GM12878 (cell line): ENCODE measurements at regions not wholly inside any gene's neighbourhood (a gene's known extent, or its start where the extent isn't known, plus 50 kb on each side); places are given as distances from the start of the nearest gene placed in this dataset.

Experiments
- ATAC-seq: fragments of 200-7000 bp; cut with Tn5 transposase; 3 replicates; pipeline ENCODE4 v1.9.1; 2020; ENCODE audit warnings: mild to moderate bottlenecking, moderate library complexity
- BruUV-seq: library from RNA; stranded (reverse); fragments of 400-500 nt; replicated peaks from 2 replicates; lab custom pipeline; 2021; lab: Mats Ljungman, UMichigan
- CTCF ChIA-PET: fragments of 300-600 bp; sonication (Branson Sonifier 250); formaldehyde crosslinking; extraction: SDS; loops from one replicate; lab custom pipeline; 2021; ENCODE audit warnings: inconsistent platforms; lab: Yijun Ruan, JAX
- POLR2A ChIA-PET: fragments of 350-600 bp; formaldehyde crosslinking; extraction: SDS; loops from one replicate; lab custom pipeline; 2021; ENCODE audit warnings: inconsistent platforms; lab: Charles Lee
- RAD21 ChIA-PET: fragments of 300-600 bp; sonication (Branson Sonifier 250); formaldehyde crosslinking; loops from one replicate; lab custom pipeline; 2023; ENCODE audit warnings: antibody characterized with exemption; ENCODE audit not compliant: unreplicated experiment; lab: Charles Lee
- SMC1A ChIA-PET: fragments of 300-600 bp; sonication (Branson Sonifier 250); formaldehyde crosslinking; loops from one replicate; lab custom pipeline; 2023; ENCODE audit not compliant: unreplicated experiment, uncharacterized antibody; lab: Charles Lee
- DNase-seq: peaks from one replicate; pipeline ENCODE4 v3.0.0-alpha.2; 2011; ENCODE audit warnings: low read depth, low spot score
- FAIRE-seq: peaks from 3 replicates; lab custom pipeline; 2011; peaks lifted over from hg19 to GRCh38; lab: Jason Lieb, UNC
- H2AFZ ChIP-seq: 2 replicates; pipeline ENCODE4 v1.6.0; 2011; ENCODE audit warnings: low read depth, low read length, control low read depth; ENCODE audit not compliant: control insufficient read depth
- H3K27ac ChIP-seq: 2 replicates; pipeline ENCODE4 v1.5.1; 2011; ENCODE audit warnings: control low read depth; ENCODE audit not compliant: control insufficient read depth, insufficient read depth
- H3K27me3 ChIP-seq, 2 experiments: replicated peaks in 1 of 2; 2 replicates each; pipeline versions ENCODE4 v1.6.0 to v1.6.1; 2011; ENCODE audit warnings: low read length in 1 of 2; ENCODE audit not compliant: control insufficient read depth in 2 of 2, insufficient read depth in 2 of 2
- H3K36me3 ChIP-seq, 2 experiments: 2 replicates each; pipeline ENCODE4 v1.5.1; 2011; ENCODE audit warnings: low read length in 1 of 2; ENCODE audit not compliant: control insufficient read depth in 2 of 2, insufficient read depth in 2 of 2
- H3K4me1 ChIP-seq: 2 replicates; pipeline ENCODE4 v1.6.1; 2011; ENCODE audit warnings: mild to moderate bottlenecking, low read length, moderate library complexity, mixed read lengths; ENCODE audit not compliant: control insufficient read depth, insufficient read depth
- H3K4me2 ChIP-seq: 2 replicates; pipeline ENCODE4 v1.6.0; 2011; ENCODE audit warnings: control low read depth; ENCODE audit not compliant: control insufficient read depth, insufficient read depth
- H3K4me3 ChIP-seq: fragments of 200-600 bp; sonication (generic); 2 replicates; pipeline ENCODE4 v1.5.1; 2016
- H3K79me2 ChIP-seq: 2 replicates; pipeline ENCODE4 v1.6.0; 2011; ENCODE audit warnings: low read length; ENCODE audit not compliant: control insufficient read depth, insufficient read depth
- H3K9ac ChIP-seq: 2 replicates; pipeline ENCODE4 v1.8.0; 2011; ENCODE audit warnings: low read length, control low read depth, mixed read lengths; ENCODE audit not compliant: control insufficient read depth, insufficient read depth
- H3K9me3 ChIP-seq: replicated peaks from 3 replicates; pipeline ENCODE4 v1.5.1; 2011; ENCODE audit warnings: mild to moderate bottlenecking, low read length; ENCODE audit not compliant: control insufficient read depth, insufficient read depth
- H4K20me1 ChIP-seq: 2 replicates; pipeline ENCODE4 v1.6.0; 2011; ENCODE audit not compliant: control insufficient read depth, insufficient read depth
- MTA2 ChIP-seq: fragments of 450-650 bp; IDR thresholded peaks from 2 replicates; pipeline ENCODE4 v1.6.1; 2016; ENCODE audit warnings: low read depth, mild to moderate bottlenecking, moderate library complexity
- POLR2AphosphoS5 ChIP-seq: IDR thresholded peaks from 2 replicates; pipeline ENCODE4 v1.6.1; 2011; ENCODE audit warnings: mild to moderate bottlenecking, low read length, inconsistent platforms
- RBBP5 ChIP-seq: fragments of 200-600 bp; sonication (generic); conservative IDR thresholded peaks from 2 replicates; pipeline ENCODE4 v1.6.1; 2016
- TAF1 ChIP-seq: IDR thresholded peaks from 2 replicates; pipeline ENCODE4 v1.6.1; 2011; ENCODE audit warnings: mild to moderate bottlenecking, low read depth, low read length, borderline replicate concordance
- TARDBP ChIP-seq: IDR thresholded peaks from 2 replicates; pipeline ENCODE4 v1.6.1; 2016; ENCODE audit warnings: borderline replicate concordance
- WGBS: methylation state at CpG from one replicate; pipeline ENCODE4 v1.1.6; 2016; ENCODE audit warnings: low lambda C conversion rate; ENCODE audit not compliant: insufficient replicate concordance, insufficient coverage; ENCODE audit errors: missing lambda C conversion rate; 5-methylcytosine and 5-hydroxymethylcytosine counted together
- in situ Hi-C: fragments of 300-500 bp; cut with MboI; formaldehyde crosslinking; loops from 9 replicates; pipeline ENCODE4 v1.14.3; 2018; ENCODE audit warnings: mixed read lengths
- intact Hi-C: fragments of 100-400 bp; cut with micrococcal nuclease; formaldehyde crosslinking; loops from one replicate; pipeline ENCODE4 v1.14.2; 2022; ENCODE audit not compliant: unreplicated experiment
- TF ChIP-seq, protein P1 (sequence below): fragments of 450-650 bp; IDR thresholded peaks from 2 replicates; pipeline ENCODE4 v1.6.1; 2014; ENCODE audit warnings: mild to moderate bottlenecking

DNA sequence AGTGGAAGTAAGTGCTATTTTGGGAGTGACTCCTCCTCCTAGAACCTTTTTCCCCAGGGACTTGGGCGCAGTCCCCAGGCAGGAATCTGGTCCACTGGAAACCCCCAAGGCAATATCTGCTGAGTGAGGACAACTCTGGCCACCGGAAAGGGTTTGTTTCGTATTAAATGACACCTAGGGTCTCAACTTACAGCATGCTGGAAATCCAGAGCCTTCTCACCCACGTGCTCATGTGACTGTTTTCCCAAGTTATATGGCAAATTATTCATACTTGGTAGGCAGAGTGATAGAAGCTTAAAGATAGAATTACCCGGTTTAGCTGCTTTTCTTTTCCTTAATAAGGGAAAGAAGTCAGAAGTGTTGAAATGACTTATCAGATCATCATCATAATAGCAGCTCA, 436.9 kb upstream of the SPRED2 start:
- no peaks in the 10 kb centered on the region for H4K20me1 ChIP-seq
- 22% methylated on average over 5 of the region's 5 CpGs for WGBS
- H3K4me2 ChIP-seq: no peak overlapping the region
- no peak overlapping the region for H3K9ac ChIP-seq
- intact Hi-C loops: no loop called here
- ChIA-PET SMC1A (no interaction called here), CTCF (no interaction called here), POLR2A (no interaction called here), RAD21 (no interaction called here)
- no peaks in the 10 kb centered on the region for H3K36me3 ChIP-seq
- ATAC-seq (no peak), DNase-seq (no peak), FAIRE-seq (no peak)
- H3K4me3 ChIP-seq: no peak overlapping the region
- no peaks in the 10 kb centered on the region for H3K9me3 ChIP-seq
- no peaks in the 10 kb centered on the region for H3K79me2 ChIP-seq
- H3K27me3 ChIP-seq: peaks cover 0 to 3% of the 10 kb centered on the region in 2 experiments; a peak in 2 of 4 replicates
- TF ChIP-seq POLR2AphosphoS5: no peak
- TF ChIP-seq TAF1: no peak
- no peak for TF ChIP-seq TARDBP
- H3K27ac ChIP-seq: no peak overlapping the region
- no TSS peak for BruUV-seq
- H2AFZ ChIP-seq: no peak overlapping the region
- in situ Hi-C loops: no loop called here
- no peaks in the 10 kb centered on the region for H3K4me1 ChIP-seq

GRCh38 chr2:65868177-65868576, 435.8 kb upstream of the SPRED2 start:
- RAD21 ChIA-PET: no interaction called here
- no peaks in the 10 kb centered on the region for H3K4me1 ChIP-seq
- TF ChIP-seq MTA2 (no peak), RBBP5 (no peak), TARDBP (no peak)
- TF ChIP-seq, protein P1, sequence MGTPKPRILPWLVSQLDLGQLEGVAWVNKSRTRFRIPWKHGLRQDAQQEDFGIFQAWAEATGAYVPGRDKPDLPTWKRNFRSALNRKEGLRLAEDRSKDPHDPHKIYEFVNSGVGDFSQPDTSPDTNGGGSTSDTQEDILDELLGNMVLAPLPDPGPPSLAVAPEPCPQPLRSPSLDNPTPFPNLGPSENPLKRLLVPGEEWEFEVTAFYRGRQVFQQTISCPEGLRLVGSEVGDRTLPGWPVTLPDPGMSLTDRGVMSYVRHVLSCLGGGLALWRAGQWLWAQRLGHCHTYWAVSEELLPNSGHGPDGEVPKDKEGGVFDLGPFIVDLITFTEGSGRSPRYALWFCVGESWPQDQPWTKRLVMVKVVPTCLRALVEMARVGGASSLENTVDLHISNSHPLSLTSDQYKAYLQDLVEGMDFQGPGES: no peak
- TF ChIP-seq, all 136 proteins: peak for 0
- FAIRE-seq (no peak), DNase-seq (no peak), ATAC-seq (no peak)
- Histone ChIP-seq H3K4me2 (no peak overlapping the region), H3K27ac (no peak overlapping the region), H3K4me3 (no peak overlapping the region), H3K79me2 (no peaks in the 10 kb centered on the region), H3K9me3 (no peaks in the 10 kb centered on the region), H2AFZ (no peak overlapping the region), H3K9ac (no peak overlapping the region), H3K27me3 (peaks cover 0 to 3% of the 10 kb centered on the region in 2 experiments; a peak in 2 of 4 replicates), H4K20me1 (no peaks in the 10 kb centered on the region), H3K36me3 (no peaks in the 10 kb centered on the region)
- CTCF ChIA-PET: no interaction called here
- no TSS peak for BruUV-seq
- POLR2A ChIA-PET: no interaction called here
- intact Hi-C loops: no loop called here
- SMC1A ChIA-PET: no interaction called here
- in situ Hi-C loops: no loop called here
- WGBS: 6% methylated on average over 5 of the region's 5 CpGs
